Erythroblast (primary cell): ENCODE measurements at regions not wholly inside any gene's neighbourhood (a gene's known extent, or its start where the extent isn't known, plus 50 kb on each side); places are given as distances from the start of the nearest gene placed in this dataset.

Source experiments
- GATA1 ChIP-seq: IDR thresholded peaks from 2 replicates; pipeline ENCODE4 v1.6.1; 2011; ENCODE audit warnings: low read depth, mild to moderate bottlenecking, control low read depth, low read length, moderate library complexity
- POLR2A ChIP-seq: IDR thresholded peaks from 2 replicates; pipeline ENCODE4 v1.6.1; 2011; ENCODE audit warnings: mild to moderate bottlenecking, low read length

- TF ChIP-seq POLR2A (no peak), GATA1 (no peak)
These were observed 179.1 kb downstream of the PSMG1 start for GRCh38 chr21:39003982-39004633.
